ENCODE measurements at regions not wholly inside any gene's neighbourhood (a gene's known extent, or its start where the extent isn't known, plus 50 kb on each side); places are given as distances from the start of the nearest gene placed in this dataset.

DNA sequence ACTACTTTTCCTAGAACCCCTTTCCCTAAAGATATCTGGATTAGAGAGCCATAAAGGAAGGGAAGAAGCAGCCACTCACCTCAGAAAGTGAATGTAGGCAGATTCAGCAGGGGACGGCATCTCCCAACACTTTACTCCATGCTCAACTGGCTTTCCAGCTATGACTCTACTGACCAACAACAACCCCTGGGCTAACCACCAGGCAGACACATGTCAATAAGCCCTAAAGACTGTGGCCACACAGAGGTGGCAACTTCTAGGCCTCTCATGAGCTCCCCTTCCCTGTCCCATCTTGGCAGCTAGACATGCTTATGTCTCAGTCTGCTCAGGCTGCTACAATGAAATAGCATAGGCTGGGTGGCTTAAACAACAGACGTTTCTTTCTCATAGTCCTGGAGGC, 214.0 kb upstream of the ZP4 start:
- no peaks in the 10 kb centered on the region for H3K79me2 ChIP-seq (ENCODE audit: control insufficient read depth, insufficient read depth, low read length)
- no peaks in the 10 kb centered on the region for H4K20me1 ChIP-seq (ENCODE audit: control insufficient read depth, insufficient read depth, low read length, poor library complexity, severe bottlenecking)
- H3K27ac Mint-ChIP-seq = no peak overlapping the region
- ATAC-seq (ENCODE audit: low read depth) (no peak), DNase-seq (no peak)
- TF ChIP-seq CTCF (IDR thresholded peaks at IDR 0.05) (no peak), EZH2 (IDR thresholded peaks at IDR 0.05; ENCODE audit: borderline replicate concordance, insufficient read depth, low read depth, low read length, poor library complexity, severe bottlenecking) (no peak)
- POLR2A ChIA-PET = no interaction called here
- H2AFZ ChIP-seq (ENCODE audit: insufficient read depth, low read depth, low read length, poor library complexity, severe bottlenecking) = no peak overlapping the region
- CTCF ChIA-PET = no interaction called here
- intact Hi-C loops (cut with micrococcal nuclease) = no loop called here
- WGBS (ENCODE audit: insufficient coverage) = 43% methylated on average over 2 of the region's 2 CpGs
- H3K9ac ChIP-seq (ENCODE audit: low read length) = no peak overlapping the region
- no peaks in the 10 kb centered on the region for H3K9me3 ChIP-seq (ENCODE audit: control extremely low read depth in 1 of 3, control insufficient read depth in 2 of 3, insufficient read depth in 1 of 3, low read length in 2 of 3)
- H3K27me3 Mint-ChIP-seq = no peaks in the 10 kb centered on the region
- H3K4me1 Mint-ChIP-seq = no peaks in the 10 kb centered on the region
- H3K4me3 Mint-ChIP-seq = no peak overlapping the region
- H3K9me3 Mint-ChIP-seq (ENCODE audit: insufficient read depth) = peaks cover 3% of the 10 kb centered on the region
- H3K27me3 ChIP-seq (replicated peaks in 1 of 4; ENCODE audit: control extremely low read depth in 1 of 4, control insufficient read depth in 3 of 4, insufficient read depth in 4 of 4, low read length in 3 of 4) = no peaks in the 10 kb centered on the region
- no peak overlapping the region for H3K4me2 ChIP-seq (replicated peaks; ENCODE audit: low read depth, low read length, poor library complexity, severe bottlenecking)
- no peaks in the 10 kb centered on the region for H3K36me3 ChIP-seq (replicated peaks in 1 of 2; ENCODE audit: control extremely low read depth in 1 of 2, control insufficient read depth in 1 of 2, extremely low read depth in 1 of 2, insufficient read depth in 2 of 2, low read length in 1 of 2)
- no peak overlapping the region for H3K4me3 ChIP-seq (ENCODE audit: control extremely low read depth in 1 of 5, extremely low read depth in 1 of 5, insufficient read depth in 1 of 5, low read depth in 2 of 5, low read length in 4 of 5)
- H3K4me1 ChIP-seq (ENCODE audit: control insufficient read depth in 2 of 2, insufficient read depth in 2 of 2, low read length in 2 of 2) = no peaks in the 10 kb centered on the region
- no peak overlapping the region for H3K27ac ChIP-seq (ENCODE audit: low read length in 2 of 2)

DNA sequence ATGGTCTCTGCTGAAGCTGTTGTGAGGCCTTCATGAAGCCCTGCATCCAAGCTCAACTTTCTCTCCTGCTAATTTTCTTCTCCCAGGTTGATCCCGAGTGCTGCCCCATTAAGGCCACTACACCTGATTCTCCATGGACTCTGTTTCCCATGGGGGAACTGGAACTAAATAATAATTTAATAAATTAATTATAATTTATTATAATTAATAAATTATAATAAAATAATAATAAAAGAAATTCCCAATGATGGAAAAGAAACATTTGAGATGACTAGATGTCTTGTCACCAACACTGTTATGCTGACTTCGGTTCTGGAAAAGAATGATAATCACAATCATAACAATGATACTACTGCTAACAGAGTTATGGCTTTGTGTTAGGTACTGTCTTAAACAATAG, 211.2 kb upstream of the ZP4 start:
- Histone ChIP-seq H3K4me3 (ENCODE audit: control extremely low read depth in 1 of 5, extremely low read depth in 1 of 5, insufficient read depth in 1 of 5, low read depth in 2 of 5, low read length in 4 of 5) (no peak overlapping the region), H3K4me1 (ENCODE audit: control insufficient read depth in 2 of 2, insufficient read depth in 2 of 2, low read length in 2 of 2) (no peaks in the 10 kb centered on the region), H3K27me3 (replicated peaks in 1 of 4; ENCODE audit: control extremely low read depth in 1 of 4, control insufficient read depth in 3 of 4, insufficient read depth in 4 of 4, low read length in 3 of 4) (no peaks in the 10 kb centered on the region), H3K79me2 (ENCODE audit: control insufficient read depth, insufficient read depth, low read length) (no peaks in the 10 kb centered on the region), H3K36me3 (replicated peaks in 1 of 2; ENCODE audit: control extremely low read depth in 1 of 2, control insufficient read depth in 1 of 2, extremely low read depth in 1 of 2, insufficient read depth in 2 of 2, low read length in 1 of 2) (no peaks in the 10 kb centered on the region), H2AFZ (ENCODE audit: insufficient read depth, low read depth, low read length, poor library complexity, severe bottlenecking) (no peak overlapping the region), H3K4me2 (replicated peaks; ENCODE audit: low read depth, low read length, poor library complexity, severe bottlenecking) (no peak overlapping the region), H4K20me1 (ENCODE audit: control insufficient read depth, insufficient read depth, low read length, poor library complexity, severe bottlenecking) (no peaks in the 10 kb centered on the region), H3K9ac (ENCODE audit: low read length) (no peak overlapping the region), H3K9me3 (ENCODE audit: control extremely low read depth in 1 of 3, control insufficient read depth in 2 of 3, insufficient read depth in 1 of 3, low read length in 2 of 3) (no peaks in the 10 kb centered on the region), H3K27ac (ENCODE audit: low read length in 2 of 2) (no peak overlapping the region)
- H3K27me3 Mint-ChIP-seq = no peaks in the 10 kb centered on the region
- POLR2A ChIA-PET = no interaction called here
- no peak overlapping the region for H3K27ac Mint-ChIP-seq
- no CpG with 5 or more reads among the region's 2 CpGs for WGBS (ENCODE audit: insufficient coverage)
- H3K4me3 Mint-ChIP-seq = no peak overlapping the region
- no peaks in the 10 kb centered on the region for H3K4me1 Mint-ChIP-seq
- ATAC-seq (ENCODE audit: low read depth) = no peak
- CTCF ChIA-PET = no interaction called here
- DNase-seq = no peak
- TF ChIP-seq EZH2 (IDR thresholded peaks at IDR 0.05; ENCODE audit: borderline replicate concordance, insufficient read depth, low read depth, low read length, poor library complexity, severe bottlenecking) (no peak), CTCF (IDR thresholded peaks at IDR 0.05) (no peak)
- H3K9me3 Mint-ChIP-seq (ENCODE audit: insufficient read depth) = peaks cover 3% of the 10 kb centered on the region
- intact Hi-C loops (cut with micrococcal nuclease) = no loop called here

All from B cell (primary cell).